Fibroblast of the conjunctiva (primary cell): ENCODE measurements at regions not wholly inside any gene's neighbourhood (a gene's known extent, or its start where the extent isn't known, plus 50 kb on each side); places are given as distances from the start of the nearest gene placed in this dataset.

Experiments
- DNase-seq: peaks from one replicate; pipeline ENCODE4 v3.0.0-alpha.2; 2010; ENCODE audit warnings: low read depth

GRCh38 chr15:94606286-94606685 lies 374.9 kb downstream of the MCTP2 start:
- no peak for DNase-seq

- DNase-seq, result no peak
These were observed 375.9 kb downstream of the MCTP2 start for GRCh38 chr15:94607176-94607654.

GRCh38 chr15:94610069-94610468 lies 378.7 kb downstream of the MCTP2 start:
- no peak for DNase-seq

- no peak for DNase-seq
These were observed 379.1 kb downstream of the MCTP2 start for GRCh38 chr15:94610485-94610884.

- DNase-seq, result no peak
These were observed 380.3 kb downstream of the MCTP2 start for GRCh38 chr15:94611656-94612055.

GRCh38 chr15:94615688-94616087 lies 384.3 kb downstream of the MCTP2 start:
- DNase-seq, result no peak

- no peak for DNase-seq
These were observed 389.3 kb downstream of the MCTP2 start for GRCh38 chr15:94620632-94621031.

GRCh38 chr15:94621736-94622135 lies 390.4 kb downstream of the MCTP2 start:
- no peak for DNase-seq

GRCh38 chr15:94626949-94627348 lies 395.6 kb downstream of the MCTP2 start:
- DNase-seq, result no peak

GRCh38 chr15:94631608-94632007 lies 400.2 kb downstream of the MCTP2 start:
- DNase-seq, result no peak

GRCh38 chr15:94638183-94638582 lies 406.8 kb downstream of the MCTP2 start:
- no peak for DNase-seq

- DNase-seq, result no peak
These were observed 408.3 kb downstream of the MCTP2 start for GRCh38 chr15:94639701-94640100.

GRCh38 chr15:94644433-94644832 lies 413.1 kb downstream of the MCTP2 start:
- no peak for DNase-seq

GRCh38 chr15:94653071-94653470 lies 421.7 kb downstream of the MCTP2 start:
- no peak for DNase-seq

- no peak for DNase-seq
These were observed 424.0 kb downstream of the MCTP2 start for GRCh38 chr15:94655249-94655880.

GRCh38 chr15:94665676-94666441 lies 434.5 kb downstream of the MCTP2 start:
- DNase-seq, result no peak

- no peak for DNase-seq
These were observed 435.2 kb downstream of the MCTP2 start for GRCh38 chr15:94666553-94666952.

GRCh38 chr15:94667109-94667508 lies 435.7 kb downstream of the MCTP2 start:
- no peak for DNase-seq

GRCh38 chr15:94670438-94671034 lies 439.2 kb downstream of the MCTP2 start:
- peak; percentile 16 for DNase-seq

GRCh38 chr15:94671858-94672532 lies 440.6 kb downstream of the MCTP2 start:
- peak; percentile 14 for DNase-seq

- DNase-seq, result no peak
These were observed 442.4 kb downstream of the MCTP2 start for GRCh38 chr15:94673801-94674200.

- no peak for DNase-seq
These were observed 442.9 kb downstream of the MCTP2 start for GRCh38 chr15:94674296-94674695.
